GM12892 (cell line): ENCODE measurements at regions not wholly inside any gene's neighbourhood (a gene's known extent, or its start where the extent isn't known, plus 50 kb on each side); places are given as distances from the start of the nearest gene placed in this dataset.

Experiments
- POLR2A ChIP-seq: IDR thresholded peaks from 2 replicates; pipeline ENCODE4 v1.6.1; 2011; ENCODE audit warnings: low read depth, low read length, control low read depth
- POLR2AphosphoS5 ChIP-seq: IDR thresholded peaks from 2 replicates; pipeline ENCODE4 v1.6.1; 2011; ENCODE audit warnings: low read depth, low read length, control low read depth
- TAF1 ChIP-seq: IDR thresholded peaks from 2 replicates; pipeline ENCODE4 v1.6.1; 2011; ENCODE audit warnings: low read depth, mild to moderate bottlenecking, control low read depth, low read length, borderline replicate concordance

GRCh38 chr4:175281894-175282293 lies 363.7 kb downstream of the ADAM29 start:
- TF ChIP-seq POLR2A, result no peak
- TF ChIP-seq POLR2AphosphoS5, result no peak
- no peak for TF ChIP-seq TAF1
